ENCODE measurements at regions not wholly inside any gene's neighbourhood (a gene's known extent, or its start where the extent isn't known, plus 50 kb on each side); places are given as distances from the start of the nearest gene placed in this dataset.

- ChIA-PET RAD21 (ENCODE audit: unreplicated experiment) (interaction anchor here (0.8 to 1.5 kb wide), 4 partner anchors 57 to 271 kb away, joined by 3 read pairs; no protein-coding TSS in a partner anchor), SMC1A (ENCODE audit: uncharacterized antibody, unreplicated experiment) (interaction anchor here (0.7 to 2.3 kb wide), 11 partner anchors 10 to 473 kb away, joined by 3 to 5 read pairs (median 3); no protein-coding TSS in a partner anchor), CTCF (interaction anchor here (0.6 to 1.3 kb wide), 4 partner anchors 74 to 627 kb away, joined by 3 read pairs; no protein-coding TSS in a partner anchor), POLR2A (interaction anchor here (1.1 kb wide), 1 partner anchor 124 kb away, joined by 4 read pairs; no protein-coding TSS in a partner anchor)
- no peaks in the 10 kb centered on the region for H3K79me2 ChIP-seq (ENCODE audit: control insufficient read depth, insufficient read depth, low read length)
- H3K27me3 ChIP-seq (replicated peaks in 1 of 2; ENCODE audit: control insufficient read depth in 2 of 2, insufficient read depth in 2 of 2, low read length in 1 of 2) = no peaks in the 10 kb centered on the region
- intact Hi-C loops (cut with micrococcal nuclease; ENCODE audit: unreplicated experiment) = no loop called here
- 46% methylated on average over 10 of the region's 10 CpGs for WGBS (ENCODE audit: insufficient coverage, insufficient replicate concordance, low lambda C conversion rate, missing lambda C conversion rate)
- ATAC-seq = peak; percentile 85
- no peaks in the 10 kb centered on the region for H3K36me3 ChIP-seq (ENCODE audit: control insufficient read depth in 2 of 2, insufficient read depth in 2 of 2, low read length in 1 of 2)
- peak; percentile 92 for FAIRE-seq
- no peak overlapping the region for H3K4me2 ChIP-seq (ENCODE audit: control insufficient read depth, insufficient read depth)
- in situ Hi-C loops (cut with MboI) = no loop called here
- peaks cover 16% of the 10 kb centered on the region for H3K4me1 ChIP-seq (ENCODE audit: control insufficient read depth, insufficient read depth, low read length)
- H4K20me1 ChIP-seq (ENCODE audit: control insufficient read depth, insufficient read depth) = no peaks in the 10 kb centered on the region
- BruUV-seq (replicated peaks) = no TSS peak
- H3K9me3 ChIP-seq (replicated peaks; ENCODE audit: control insufficient read depth, insufficient read depth, low read length) = no peaks in the 10 kb centered on the region
- peak; percentile 51 for DNase-seq (ENCODE audit: low read depth, low spot score)
- no peak overlapping the region for H2AFZ ChIP-seq (ENCODE audit: control insufficient read depth, low read depth, low read length)
- no peak overlapping the region for H3K9ac ChIP-seq (ENCODE audit: control insufficient read depth, insufficient read depth, low read length)
- H3K27ac ChIP-seq (ENCODE audit: control insufficient read depth, insufficient read depth) = no peak overlapping the region
- no peak overlapping the region for H3K4me3 ChIP-seq
- no peak for TF ChIP-seq MXI1 (IDR thresholded peaks at IDR 0.05; ENCODE audit: low read depth, low read length)
- TF ChIP-seq SMARCA5 (IDR thresholded peaks at IDR 0.05) = no peak
- no peak for TF ChIP-seq CUX1 (IDR thresholded peaks at IDR 0.05; ENCODE audit: insufficient replicate concordance, low read depth, low read length)
- 0 out of 3 replicates have a peak, but pooled peaks have one; percentile 56 for TF ChIP-seq POU2F2 (IDR thresholded peaks at IDR 0.05; ENCODE audit: borderline replicate concordance, low read depth, low read length)
- 0 out of 2 replicates have a peak, but pooled peaks have one; percentile 20 for TF ChIP-seq EED (IDR thresholded peaks at IDR 0.05; ENCODE audit: low read depth)
- TF ChIP-seq RUNX3 (IDR thresholded peaks at IDR 0.05; ENCODE audit: low read length) = peak; percentile 51
- TF ChIP-seq SUPT20H (IDR thresholded peaks at IDR 0.05; ENCODE audit: borderline replicate concordance, control insufficient read depth, low read depth, low read length) = no peak
- TF ChIP-seq HCFC1 (IDR thresholded peaks at IDR 0.05; ENCODE audit: low read length) = no peak
- TF ChIP-seq NFYA (IDR thresholded peaks at IDR 0.05; ENCODE audit: borderline replicate concordance, low read depth, low read length) = no peak
- TF ChIP-seq SMAD1 (IDR thresholded peaks at IDR 0.05; ENCODE audit: low read depth, partially characterized antibody) = no peak
- TF ChIP-seq, protein P1, sequence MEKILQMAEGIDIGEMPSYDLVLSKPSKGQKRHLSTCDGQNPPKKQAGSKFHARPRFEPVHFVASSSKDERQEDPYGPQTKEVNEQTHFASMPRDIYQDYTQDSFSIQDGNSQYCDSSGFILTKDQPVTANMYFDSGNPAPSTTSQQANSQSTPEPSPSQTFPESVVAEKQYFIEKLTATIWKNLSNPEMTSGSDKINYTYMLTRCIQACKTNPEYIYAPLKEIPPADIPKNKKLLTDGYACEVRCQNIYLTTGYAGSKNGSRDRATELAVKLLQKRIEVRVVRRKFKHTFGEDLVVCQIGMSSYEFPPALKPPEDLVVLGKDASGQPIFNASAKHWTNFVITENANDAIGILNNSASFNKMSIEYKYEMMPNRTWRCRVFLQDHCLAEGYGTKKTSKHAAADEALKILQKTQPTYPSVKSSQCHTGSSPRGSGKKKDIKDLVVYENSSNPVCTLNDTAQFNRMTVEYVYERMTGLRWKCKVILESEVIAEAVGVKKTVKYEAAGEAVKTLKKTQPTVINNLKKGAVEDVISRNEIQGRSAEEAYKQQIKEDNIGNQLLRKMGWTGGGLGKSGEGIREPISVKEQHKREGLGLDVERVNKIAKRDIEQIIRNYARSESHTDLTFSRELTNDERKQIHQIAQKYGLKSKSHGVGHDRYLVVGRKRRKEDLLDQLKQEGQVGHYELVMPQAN (conservative IDR thresholded peaks at IDR 0.05) = no peak
- peak in 1 of 2 experiments; percentile 36; a peak in 1 of 4 replicates for TF ChIP-seq EP300 (IDR thresholded peaks at IDR 0.05; ENCODE audit: borderline replicate concordance in 1 of 2, control insufficient read depth in 1 of 2, low read depth in 2 of 2, low read length in 2 of 2)
- TF ChIP-seq, protein P2, sequence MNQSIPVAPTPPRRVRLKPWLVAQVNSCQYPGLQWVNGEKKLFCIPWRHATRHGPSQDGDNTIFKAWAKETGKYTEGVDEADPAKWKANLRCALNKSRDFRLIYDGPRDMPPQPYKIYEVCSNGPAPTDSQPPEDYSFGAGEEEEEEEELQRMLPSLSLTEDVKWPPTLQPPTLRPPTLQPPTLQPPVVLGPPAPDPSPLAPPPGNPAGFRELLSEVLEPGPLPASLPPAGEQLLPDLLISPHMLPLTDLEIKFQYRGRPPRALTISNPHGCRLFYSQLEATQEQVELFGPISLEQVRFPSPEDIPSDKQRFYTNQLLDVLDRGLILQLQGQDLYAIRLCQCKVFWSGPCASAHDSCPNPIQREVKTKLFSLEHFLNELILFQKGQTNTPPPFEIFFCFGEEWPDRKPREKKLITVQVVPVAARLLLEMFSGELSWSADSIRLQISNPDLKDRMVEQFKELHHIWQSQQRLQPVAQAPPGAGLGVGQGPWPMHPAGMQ (IDR thresholded peaks at IDR 0.05; ENCODE audit: borderline replicate concordance) = no peak
- TF ChIP-seq SIN3A (IDR thresholded peaks at IDR 0.05; ENCODE audit: low read depth, low read length) = no peak
These were observed 86.5 kb upstream of the FSTL4 start for GRCh38 chr5:133698646-133699526.
